ENCODE measurements at regions not wholly inside any gene's neighbourhood (a gene's known extent, or its start where the extent isn't known, plus 50 kb on each side); places are given as distances from the start of the nearest gene placed in this dataset.

DNA sequence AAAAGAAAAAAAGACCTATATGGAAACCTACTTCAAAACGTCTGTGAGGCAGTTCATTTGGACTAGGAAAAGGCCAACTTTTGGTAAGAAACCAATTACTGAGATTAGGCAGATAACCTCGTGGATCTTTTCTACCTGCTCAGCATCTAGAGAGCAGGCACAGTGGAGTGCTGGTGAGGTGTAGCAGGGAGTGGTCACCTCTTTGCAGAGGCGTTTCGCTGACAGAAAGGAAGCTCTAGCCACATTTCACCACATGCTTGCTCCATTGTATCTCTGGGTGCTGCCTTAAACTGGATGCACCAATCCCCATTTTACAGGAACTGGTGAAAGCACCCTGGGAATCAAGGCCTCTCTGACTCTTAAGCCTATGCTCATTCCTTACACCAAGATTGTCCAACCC is 360.5 kb downstream of the LIG4 start:
- DNase-seq, result no peak

DNA sequence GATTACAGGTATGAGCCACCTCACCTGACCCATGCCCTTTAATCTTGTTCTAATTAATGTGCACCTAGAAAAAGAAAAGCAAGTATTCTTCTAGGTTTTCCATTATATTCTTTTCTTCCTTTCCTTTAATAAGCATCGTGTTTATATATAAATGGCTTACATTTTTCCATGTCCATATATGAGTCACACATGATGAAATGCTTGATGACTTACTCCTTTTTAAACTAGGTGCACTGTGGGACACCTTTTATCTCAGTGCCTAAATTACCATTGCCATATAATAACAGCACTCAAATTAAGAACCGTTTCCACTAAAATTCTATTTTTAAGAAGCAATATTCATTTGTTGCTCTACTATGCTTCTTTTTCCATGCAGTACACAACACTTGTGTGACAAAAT is 363.3 kb downstream of the LIG4 start:
- no peak for DNase-seq

DNA sequence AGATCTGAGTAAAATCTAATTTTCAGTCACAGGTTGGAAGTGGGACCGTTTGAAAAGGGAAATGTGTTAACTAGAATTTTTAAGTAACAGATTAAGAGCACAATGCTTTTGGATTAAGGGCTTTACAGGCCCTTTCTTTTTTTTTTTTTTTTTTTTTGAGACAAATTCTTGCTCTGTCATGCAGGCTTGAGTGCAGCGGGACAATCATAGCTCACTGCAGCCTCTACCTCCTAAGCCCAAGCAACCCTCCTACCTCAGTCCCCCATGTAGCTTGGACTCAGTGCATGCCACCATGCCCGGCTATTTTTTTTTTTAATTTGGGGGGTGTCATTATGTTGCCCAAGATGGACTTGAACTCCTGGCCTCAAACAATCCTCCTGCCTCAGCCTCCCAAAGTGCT is 363.7 kb downstream of the LIG4 start:
- DNase-seq, result no peak

DNA sequence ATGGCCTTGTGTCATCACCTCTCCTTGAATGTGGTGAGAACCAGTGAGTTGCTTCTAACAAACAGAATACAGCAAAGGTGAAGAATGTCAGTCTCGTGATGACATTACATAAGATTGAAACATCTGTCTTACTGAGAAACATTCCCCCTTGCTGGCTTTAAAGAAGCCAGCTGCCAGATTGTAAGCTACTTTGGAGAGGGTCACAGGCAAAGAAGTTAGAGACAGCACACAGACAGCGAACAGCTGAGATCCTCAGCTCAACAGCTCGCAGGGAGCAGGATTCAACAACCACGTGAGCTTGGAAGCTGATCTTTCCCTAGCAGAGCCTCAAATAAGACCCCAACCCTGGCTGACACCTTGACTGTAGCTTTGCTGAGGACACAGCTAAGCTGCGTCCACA is 367.9 kb downstream of the LIG4 start:
- no peak for DNase-seq

DNA sequence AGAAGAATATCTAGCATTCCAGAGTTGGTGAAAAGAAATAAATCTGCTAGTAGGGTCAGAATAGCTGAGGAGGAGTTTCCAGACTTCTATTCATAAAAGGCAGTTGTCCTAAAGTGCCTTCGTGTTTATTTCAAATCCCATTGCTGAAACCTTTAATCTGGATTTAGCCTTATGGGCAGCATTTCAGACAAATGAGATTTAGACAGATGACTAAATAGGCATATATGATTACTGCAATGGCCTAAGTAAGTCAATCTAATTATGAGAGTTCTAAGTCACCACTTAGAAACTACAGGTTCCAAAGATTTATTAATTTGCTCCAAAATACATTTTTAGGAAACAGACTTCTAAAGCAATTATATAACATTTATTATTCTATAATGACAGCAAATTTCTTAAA is 368.7 kb downstream of the LIG4 start:
- DNase-seq, result no peak

DNA sequence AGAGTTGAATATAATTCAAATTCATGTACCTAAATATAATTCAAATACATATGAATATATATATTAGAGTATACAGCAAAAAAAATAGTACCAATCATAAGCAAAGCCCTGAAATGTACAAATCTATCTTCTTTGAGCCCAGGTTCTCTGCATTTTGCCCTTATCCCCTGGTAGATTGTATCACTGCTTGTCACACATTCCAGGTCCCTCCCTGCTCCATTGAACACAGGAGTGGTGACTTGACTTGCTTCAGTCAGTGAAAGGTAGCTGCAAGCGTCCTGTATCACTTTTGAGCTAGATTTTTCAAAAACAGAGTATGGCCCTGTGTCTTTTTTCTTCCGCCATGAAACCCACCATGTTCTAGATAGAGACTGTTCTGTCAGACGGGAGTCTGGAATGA is 369.4 kb downstream of the LIG4 start:
- no peak for DNase-seq

DNA sequence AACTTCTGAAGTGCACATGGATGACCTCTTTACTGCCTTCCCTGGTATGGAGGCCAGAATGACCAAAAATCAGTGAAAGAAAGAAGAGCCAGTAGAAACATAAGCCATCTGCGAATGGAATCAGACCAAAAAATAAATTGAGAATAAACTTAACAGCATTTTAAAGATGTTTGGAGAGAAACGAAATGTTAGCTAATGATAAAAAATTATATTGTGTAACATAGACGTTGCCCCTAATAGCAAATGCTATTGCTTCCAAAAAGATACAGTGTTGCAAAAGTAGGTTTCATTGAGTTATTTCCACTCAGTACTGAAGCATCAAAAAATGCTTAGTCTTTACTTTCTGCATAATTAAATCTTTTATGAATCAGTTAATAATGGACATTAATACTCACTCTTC is 371.7 kb downstream of the LIG4 start:
- no peak for DNase-seq

DNA sequence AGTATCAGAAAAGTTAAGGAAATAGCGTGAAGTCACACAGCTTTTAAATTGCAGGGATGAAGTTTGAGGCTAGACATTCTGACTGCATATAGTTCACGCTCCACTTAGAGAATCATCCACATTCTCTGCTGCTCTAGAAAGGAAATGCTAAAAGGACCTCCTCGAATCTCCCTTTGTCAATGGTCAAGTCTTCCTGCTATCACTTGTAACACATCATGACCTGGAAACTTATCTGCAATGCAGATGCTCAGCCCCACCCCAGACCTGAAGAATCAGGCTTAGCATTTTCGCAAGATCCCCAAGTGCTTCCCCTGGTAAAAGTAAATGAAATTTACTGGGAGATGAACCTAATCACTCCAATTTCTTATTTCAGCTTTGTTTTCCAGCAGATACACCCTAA is 372.1 kb downstream of the LIG4 start:
- DNase-seq, result no peak

DNA sequence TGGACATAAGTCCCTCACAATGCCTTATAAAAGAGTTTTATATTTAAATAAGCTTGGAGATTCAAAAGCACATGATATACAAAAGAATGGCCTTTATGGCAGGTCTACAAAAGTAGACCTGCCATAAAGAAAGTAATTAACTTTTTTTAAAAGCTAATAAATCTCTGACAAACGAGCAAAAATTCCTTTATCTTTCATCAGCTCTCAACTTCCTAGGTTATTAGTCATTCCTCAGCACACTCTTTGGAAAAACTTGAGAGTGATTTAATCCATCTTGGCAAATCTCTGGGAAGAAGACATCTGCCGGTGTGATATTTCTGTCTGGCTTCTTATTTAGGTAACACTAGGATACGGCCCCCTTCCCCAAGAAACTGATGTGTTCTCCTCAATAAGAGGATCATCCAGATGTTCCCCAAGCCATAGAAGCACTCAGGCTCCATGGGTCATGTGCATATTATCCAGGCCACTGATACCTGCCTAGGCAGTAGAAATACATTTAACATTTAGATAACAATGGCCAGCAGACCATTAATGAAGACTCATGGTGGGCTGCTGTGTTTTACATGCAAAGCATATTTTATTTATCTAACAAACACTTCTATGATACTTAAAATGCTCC is 372.7 kb downstream of the LIG4 start:
- DNase-seq, result no peak

DNA sequence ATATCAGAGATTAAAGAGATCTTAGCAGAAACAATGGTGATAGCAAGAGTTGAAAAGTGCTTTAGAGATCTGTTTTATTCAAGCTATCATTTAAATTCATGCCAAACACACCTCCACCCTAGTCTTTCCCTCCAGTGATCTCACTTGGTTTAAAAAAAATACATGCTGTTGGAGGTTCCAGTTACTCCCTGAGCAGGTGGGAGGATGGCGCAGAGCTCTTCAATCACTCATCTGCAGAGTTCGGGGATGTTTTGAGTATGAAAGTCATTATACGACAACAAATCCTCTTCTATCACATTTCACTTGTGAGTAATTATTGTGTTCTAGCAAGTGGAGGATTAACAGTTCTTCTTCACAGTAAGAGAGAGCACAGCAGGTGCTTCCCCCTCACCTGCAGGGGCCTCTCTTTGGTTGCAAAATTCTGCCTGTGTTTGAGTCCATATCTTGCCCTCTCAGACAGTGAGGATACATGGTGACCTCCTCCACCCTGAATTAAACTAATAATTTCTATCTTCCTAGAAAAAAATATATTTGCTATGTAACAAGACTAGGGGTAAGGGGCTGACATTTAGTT is 376.7 kb downstream of the LIG4 start:
- DNase-seq, result no peak

DNA sequence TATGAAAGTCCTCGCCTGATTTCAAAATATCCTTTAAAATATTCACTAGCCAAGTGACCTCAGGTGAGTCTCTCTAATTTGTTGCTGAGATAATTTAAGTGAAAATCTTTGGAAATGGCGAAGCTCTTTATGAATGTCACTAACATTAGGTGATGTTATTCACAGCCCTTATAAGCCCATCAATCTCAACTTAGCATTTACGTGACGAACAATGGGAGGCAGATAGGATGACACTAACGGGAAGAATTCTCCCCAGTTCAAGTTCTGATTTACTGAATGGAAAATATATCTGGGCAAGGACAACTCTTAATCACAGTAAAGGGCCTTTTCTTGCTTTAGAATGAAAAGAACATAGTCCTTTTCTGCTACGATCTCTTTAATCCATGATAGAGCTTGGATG is 378.7 kb downstream of the LIG4 start:
- DNase-seq, result no peak

DNA sequence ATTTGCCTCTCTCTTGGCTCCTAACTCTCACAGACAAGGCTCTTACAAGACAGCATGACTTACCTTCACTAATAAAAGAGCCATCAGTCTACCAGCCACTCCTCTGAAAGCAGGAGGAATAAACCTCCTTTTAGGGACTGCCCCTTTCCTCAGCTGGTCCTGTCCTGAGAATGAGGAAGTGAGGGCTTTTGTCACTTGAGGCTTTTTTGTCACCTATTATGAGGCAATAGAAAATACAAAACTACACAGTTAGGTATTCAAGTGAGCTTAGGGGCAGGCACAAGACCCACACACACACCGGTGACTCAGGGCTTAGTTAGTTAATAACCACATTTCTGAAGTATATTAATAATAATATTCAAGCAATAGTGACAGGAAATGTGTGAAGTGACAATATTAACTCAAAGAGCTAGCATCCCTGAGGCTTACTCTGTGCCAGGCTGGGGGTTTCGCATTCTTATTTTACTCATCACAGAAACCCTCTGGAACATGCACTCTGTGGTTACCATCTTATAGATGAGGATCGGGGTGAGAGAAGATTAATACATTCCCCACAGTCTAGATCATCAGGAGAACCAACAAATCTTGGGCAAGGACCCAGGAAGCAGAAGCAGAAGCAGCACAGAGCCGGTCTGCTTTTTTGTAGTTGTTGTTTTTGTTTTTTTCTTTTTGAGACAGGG is 379.9 kb downstream of the LIG4 start:
- no peak for DNase-seq

DNA sequence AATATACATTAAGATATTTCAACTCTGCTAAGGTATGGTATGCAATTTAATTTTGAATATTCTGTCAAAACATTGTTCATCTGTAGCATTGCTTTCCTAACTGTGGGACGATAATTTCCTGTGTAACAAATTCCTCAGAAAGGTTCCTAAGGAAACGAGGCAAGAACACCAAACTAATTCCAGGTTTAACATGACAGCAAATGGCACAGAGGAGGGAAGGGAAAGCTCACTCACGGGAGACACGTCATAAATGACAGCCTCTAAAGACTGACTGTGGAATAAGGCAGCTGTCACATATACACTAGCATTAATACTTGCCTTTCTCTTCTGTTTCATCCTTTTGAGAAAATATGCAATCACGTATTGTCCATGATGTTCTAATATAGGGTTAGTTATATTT is 380.6 kb downstream of the LIG4 start:
- no peak for DNase-seq

DNA sequence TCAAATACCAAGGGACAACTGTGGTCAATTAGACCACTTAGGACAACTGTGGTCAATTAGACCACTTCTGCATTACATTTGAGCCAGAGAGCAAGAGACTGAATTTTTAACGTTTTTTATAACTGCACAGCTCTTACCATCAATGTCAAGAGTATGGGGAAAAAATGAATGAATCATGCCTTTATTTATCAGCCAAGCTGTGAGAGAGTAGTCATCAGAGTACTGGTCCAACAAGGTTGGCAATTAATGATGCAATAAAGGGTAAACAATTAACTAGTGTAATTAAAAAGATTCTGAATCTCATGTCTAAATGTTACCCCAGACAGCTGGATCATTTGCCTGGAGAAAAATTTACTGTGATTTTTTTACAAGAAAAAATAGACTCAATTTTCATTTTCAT is 381.1 kb downstream of the LIG4 start:
- DNase-seq, result no peak

DNA sequence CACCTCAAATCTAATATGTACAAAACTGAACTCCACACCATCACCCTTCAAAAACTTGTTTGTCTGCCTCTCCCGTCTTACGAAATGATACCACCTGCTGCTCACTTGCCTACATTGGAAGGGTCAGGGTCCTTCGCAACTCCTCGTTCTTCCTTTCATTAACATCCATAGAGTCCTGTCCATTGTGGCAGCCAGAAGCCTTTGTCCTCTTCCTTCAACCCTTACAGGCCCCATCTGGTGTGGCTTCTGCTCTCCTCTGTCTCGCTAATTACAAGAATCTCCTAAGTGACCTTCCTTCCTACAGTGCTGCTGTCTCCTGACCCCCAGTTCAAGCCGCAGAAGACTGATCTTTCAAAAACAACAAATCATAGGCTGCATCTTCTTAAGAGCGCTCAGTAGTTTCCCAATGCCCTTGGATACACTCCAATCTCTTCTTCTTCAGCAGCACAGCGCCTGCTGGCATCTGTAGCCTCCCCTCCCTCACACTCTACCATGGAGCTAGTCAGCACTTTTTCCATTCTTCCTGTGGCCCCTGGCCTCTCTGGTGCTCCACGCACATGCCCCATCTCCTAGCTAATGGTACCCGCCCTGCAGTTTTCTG is 382.7 kb downstream of the LIG4 start:
- no peak for DNase-seq

DNA sequence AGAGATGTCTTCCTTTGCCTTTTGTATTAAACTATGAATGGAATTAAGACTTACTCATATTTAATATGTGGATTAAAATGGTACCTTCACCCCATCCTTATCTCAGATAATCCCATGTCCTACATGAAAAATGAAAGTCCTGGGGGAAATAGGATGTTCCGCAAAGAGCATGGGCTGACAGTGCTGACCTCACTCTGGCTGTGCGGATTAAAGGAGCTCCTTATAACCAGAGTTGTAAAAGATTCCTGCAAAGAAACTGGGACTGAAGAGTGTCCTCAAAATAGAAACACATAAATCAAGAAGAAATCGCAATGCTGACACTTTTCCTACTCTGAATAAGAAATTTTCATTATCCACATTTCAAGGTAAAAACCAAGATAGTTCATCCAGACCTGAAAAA is 384.5 kb downstream of the LIG4 start:
- DNase-seq, result no peak

DNA sequence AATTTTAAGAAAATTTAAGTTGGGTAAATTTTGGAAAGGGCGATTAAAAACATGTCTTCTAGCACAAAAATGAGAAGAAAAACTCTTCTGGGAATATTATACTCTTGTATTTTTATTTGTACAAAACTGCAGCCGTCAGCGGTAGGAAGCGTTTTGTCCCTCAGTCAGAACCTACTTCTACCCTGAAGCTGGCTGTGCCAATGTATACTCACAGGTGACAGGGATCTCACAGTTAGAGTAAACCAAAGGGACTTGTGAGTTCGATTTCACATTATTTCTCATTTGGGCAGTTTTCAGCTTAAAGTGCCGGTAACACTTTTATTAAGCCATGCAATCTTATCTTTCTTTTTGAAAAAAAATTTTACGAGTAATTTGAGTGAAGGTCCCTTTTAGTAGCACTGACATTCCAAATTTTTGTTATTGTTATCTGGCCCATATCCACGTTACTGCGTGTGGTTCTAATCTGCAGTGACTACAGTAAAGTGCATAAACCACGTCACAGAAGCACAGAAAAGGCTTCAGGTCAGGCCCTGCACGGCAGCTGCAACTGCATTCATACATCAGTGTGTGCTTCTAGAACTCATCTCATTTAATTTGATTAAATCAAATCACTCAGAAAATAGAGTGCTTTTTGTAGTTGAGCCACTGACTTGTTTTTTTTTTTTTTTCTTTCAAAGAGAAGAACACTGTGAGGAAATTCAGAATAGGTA is 387.3 kb downstream of the LIG4 start:
- no peak for DNase-seq

DNA sequence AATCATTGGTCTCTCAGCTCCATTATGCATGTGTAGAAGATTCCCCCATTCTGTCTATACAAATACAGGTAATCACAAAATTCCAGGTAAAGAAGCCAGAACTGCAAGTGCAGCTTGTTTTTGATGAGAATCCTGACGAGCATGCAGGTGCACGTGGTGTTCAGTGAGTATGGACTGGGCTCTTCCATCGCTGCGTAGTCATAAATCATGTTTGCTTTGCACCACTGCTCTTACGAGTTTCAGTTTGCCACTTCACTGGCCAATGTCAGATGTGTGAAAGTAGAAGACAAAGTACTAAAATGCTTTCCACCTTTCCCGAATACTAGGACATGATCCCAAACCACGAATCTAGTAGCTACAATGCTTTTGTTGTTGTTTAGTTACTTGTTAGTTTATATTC is 390.7 kb downstream of the LIG4 start:
- no peak for DNase-seq

DNA sequence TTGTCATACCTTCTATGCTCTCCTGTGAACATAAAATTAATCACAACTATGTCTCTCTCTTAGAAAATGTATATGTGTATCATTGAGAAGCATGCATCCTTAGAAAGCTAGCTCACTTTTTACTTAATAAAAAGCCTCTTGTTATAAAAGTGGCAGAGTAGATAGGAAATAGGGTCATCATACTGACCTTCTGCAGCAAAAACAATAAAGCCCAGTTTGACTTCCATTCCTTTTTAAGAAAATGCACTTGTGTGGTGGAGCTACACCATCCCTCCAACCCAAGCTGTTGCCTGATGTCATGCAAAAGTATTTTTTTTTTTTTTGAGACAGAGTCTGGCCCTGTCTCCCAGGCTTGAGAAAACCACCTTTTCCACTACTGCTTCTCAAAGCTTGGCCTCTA is 393.3 kb downstream of the LIG4 start:
- no peak for DNase-seq

DNA sequence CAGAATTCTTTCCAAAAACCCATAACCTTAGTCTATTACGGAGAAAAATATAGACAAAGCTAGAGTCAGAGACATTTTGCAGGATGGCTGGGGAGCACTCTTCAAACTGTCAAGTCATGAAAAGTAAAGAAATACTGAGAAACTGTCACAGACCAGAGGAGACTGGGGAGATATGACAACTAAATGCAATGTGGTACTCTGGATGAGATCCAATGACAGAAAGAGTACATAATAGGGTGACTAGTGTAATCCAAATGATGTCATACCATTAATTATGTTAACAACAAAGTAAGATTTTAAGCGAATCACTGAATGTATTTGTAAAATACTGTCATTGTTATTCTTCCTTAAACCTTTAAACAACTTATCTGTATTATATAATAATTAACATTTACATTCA is 393.8 kb downstream of the LIG4 start:
- no peak for DNase-seq

DNA sequence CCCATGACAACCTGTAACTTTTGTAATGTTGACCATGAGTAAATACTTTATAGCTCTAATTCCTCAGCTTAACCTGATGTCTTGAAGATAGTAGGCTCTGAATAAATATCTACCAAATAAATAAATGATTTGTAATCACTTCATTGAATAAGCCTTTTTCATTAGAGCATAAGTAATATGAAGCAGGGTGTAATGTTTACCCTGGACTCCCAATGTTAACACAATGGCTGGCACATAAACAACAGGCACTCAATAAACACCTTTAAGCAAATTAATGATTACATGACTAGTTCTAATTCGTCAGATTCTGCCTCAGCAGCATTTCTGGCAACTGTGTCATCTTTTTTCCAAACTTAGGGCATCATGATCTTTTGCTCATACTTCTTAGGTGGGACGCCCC is 396.3 kb downstream of the LIG4 start:
- DNase-seq, result no peak

DNA sequence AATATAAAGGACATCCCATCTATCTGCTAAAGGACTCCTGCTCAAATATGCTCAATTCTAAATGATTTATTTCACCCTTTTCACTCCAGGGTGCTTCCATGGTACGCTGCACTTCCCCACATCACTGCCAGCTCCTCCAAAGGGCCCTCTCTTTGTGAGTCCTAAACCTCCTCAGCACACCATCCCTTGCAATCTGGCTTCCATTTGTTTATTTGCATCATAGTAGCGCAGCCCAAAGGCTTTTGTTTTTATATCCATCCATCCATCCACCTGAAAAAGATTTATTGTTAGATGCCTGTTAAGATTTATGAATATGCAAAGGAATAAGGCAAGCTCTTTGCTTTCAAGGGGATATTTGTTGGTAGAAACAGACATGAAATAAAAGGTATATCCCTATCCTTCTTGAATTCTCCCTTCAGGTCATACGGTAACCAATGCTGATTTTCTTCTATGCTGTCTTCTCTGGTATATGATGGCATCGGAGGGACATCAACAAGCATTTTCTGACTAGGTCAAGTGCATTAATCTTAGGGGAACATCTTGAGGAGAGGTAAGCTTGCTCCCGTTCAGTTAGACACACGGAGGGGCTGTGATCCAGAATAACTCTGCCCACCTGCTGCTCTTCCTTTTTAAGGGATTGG is 397.6 kb downstream of the LIG4 start:
- DNase-seq, result no peak

DNA sequence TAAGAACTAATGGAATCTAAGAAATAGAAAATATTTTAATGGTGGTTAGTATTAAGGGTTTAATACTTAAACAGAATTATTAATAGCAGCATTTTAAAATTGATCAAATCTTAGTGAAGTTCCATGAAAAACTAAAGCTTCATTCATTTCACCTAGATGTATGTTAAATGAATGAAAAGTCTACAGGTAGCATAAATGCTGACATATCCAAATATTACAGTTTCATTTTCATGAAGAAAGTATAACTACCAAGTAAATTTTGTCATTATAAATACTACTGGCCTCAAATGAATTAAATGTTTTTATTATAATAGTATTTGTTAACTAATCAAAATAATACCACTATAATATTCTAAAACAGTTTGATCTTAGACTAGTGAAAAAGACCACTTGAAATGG is 403.3 kb downstream of the LIG4 start:
- no peak for DNase-seq

Data from activated CD8-positive, alpha-beta memory T cell treated with anti-CD3 and anti-CD28 coated beads, Interleukin-2, amount 50 U/mL, for 48 hours (primary cell).